ENCODE measurements at regions not wholly inside any gene's neighbourhood (a gene's known extent, or its start where the extent isn't known, plus 50 kb on each side); places are given as distances from the start of the nearest gene placed in this dataset.

DNA sequence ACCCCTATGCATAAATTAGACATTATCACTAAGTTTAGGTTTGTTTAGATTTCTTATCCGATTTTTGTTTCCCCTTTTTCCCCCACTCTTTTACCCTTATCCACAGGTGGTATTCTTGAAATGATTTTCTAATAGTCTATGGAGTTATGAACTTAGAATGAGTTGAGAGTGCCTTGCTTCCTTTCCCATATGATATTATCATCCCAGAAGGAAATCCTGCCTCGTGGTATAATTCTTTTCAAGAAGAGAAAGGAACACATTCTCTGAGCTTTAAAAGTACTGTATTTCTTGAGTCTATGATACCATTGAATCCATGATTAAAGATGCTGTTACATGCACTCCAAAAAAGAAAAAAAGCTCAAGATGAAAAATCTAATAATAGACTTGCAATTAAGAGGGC, 76.9 kb upstream of the ADAMTSL1 start:
- DNase-seq (ENCODE audit: low spot score): no peak
- TF ChIP-seq, protein P1, sequence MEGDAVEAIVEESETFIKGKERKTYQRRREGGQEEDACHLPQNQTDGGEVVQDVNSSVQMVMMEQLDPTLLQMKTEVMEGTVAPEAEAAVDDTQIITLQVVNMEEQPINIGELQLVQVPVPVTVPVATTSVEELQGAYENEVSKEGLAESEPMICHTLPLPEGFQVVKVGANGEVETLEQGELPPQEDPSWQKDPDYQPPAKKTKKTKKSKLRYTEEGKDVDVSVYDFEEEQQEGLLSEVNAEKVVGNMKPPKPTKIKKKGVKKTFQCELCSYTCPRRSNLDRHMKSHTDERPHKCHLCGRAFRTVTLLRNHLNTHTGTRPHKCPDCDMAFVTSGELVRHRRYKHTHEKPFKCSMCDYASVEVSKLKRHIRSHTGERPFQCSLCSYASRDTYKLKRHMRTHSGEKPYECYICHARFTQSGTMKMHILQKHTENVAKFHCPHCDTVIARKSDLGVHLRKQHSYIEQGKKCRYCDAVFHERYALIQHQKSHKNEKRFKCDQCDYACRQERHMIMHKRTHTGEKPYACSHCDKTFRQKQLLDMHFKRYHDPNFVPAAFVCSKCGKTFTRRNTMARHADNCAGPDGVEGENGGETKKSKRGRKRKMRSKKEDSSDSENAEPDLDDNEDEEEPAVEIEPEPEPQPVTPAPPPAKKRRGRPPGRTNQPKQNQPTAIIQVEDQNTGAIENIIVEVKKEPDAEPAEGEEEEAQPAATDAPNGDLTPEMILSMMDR (IDR thresholded peaks at IDR 0.05; ENCODE audit: extremely low read depth, insufficient read depth, missing control alignments): no peak
- in situ Hi-C loops (cut with MboI; ENCODE audit: low pct_unique_long_range_greater_than_20kb, low sequenced_read_pairs, unreplicated experiment): no loop called here

DNA sequence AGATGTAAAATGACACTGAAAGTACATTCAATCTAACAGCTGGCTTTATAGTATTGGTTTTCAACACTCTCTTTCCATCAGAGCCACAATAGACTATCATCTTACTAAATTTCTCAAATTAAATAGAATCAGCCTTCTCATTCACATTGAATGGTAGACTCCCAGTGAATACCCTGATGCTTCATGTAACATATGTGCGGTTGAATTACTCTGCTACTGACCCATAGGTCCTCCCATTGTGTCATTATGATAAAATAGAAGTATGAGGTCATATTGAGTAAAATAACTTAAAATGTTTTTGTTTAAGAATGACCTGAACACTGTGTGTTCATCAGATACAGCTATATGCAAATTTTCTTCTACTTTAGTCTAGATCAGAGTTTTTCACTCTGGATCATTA, 75.9 kb upstream of the ADAMTSL1 start:
- DNase-seq (ENCODE audit: low spot score): no peak
- TF ChIP-seq, protein P1 (IDR thresholded peaks at IDR 0.05; ENCODE audit: extremely low read depth, insufficient read depth, missing control alignments): no peak
- in situ Hi-C loops (cut with MboI; ENCODE audit: low pct_unique_long_range_greater_than_20kb, low sequenced_read_pairs, unreplicated experiment): no loop called here

DNA sequence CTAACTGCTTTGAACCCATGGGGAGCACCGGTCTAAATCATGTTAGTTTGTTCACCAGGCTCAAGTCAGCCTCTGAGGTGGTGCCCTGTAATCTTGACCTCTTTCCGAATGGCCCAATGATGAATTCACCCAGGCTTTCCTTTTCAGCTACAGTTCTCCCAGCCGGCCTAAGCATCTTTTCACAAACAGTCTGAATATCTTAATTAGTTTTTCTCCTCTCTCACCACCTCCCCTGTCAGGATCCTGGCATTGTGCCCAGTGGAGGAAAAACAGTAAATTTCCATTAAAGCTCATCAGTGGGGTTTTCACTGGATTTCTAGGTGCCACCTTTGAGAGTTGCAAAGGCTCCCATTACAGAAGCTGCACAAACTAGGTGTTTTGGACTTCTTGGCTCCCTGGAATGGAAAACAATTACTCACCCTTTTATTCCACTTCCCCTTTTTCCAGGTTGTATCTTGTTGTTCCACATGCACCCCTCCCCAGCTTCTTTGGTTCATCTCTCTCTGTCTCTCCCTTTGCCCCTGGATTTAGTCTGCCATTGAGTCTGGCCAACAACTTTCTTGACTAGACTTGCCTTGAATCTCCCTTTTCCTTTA, 69.4 kb upstream of the ADAMTSL1 start:
- TF ChIP-seq, protein P1 (IDR thresholded peaks at IDR 0.05; ENCODE audit: extremely low read depth, insufficient read depth, missing control alignments): no peak
- DNase-seq (ENCODE audit: low spot score): no peak
- in situ Hi-C loops (cut with MboI; ENCODE audit: low pct_unique_long_range_greater_than_20kb, low sequenced_read_pairs, unreplicated experiment): no loop called here

DNA sequence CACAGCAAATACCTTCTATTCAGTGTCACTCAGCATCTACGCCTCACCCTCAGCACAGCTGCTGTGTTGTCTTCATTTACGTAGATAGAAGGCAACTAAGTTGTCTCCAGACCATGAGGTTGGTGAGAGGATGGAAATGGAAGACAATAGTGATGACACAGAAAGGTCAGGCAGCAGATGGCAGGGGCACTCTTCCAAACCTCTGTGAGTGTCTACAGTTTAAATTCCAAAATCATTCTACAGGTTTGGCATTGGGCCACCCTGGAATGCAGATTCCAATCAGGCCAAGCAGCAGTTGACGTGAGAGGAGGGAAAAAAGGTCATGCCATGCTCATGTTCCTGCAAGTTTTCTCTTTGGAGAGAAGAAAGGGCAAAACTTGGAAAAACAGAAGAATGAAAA, 68.7 kb upstream of the ADAMTSL1 start:
- TF ChIP-seq, protein P1 (IDR thresholded peaks at IDR 0.05; ENCODE audit: extremely low read depth, insufficient read depth, missing control alignments): no peak
- in situ Hi-C loops (cut with MboI; ENCODE audit: low pct_unique_long_range_greater_than_20kb, low sequenced_read_pairs, unreplicated experiment): no loop called here
- DNase-seq (ENCODE audit: low spot score): no peak

DNA sequence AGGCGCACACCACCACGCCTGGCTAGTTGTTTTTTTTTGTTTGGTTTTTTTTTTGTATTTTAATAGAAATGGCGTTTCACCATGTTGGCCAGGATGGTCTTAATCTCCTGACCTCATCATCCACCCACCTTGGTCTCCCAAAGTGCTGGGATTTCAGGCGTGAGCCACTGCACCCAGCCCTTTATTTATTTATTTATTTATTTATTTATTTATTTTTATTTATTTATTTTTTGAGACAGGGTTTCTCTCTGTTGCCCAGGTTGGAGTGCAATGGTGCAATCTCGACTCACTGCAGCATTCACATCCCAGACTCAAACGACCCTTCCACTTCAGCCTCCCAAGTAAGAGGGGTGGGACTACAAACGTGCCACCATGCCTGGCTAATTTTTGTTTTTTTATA, 63.0 kb upstream of the ADAMTSL1 start:
- in situ Hi-C loops (cut with MboI; ENCODE audit: low pct_unique_long_range_greater_than_20kb, low sequenced_read_pairs, unreplicated experiment): no loop called here
- TF ChIP-seq, protein P1 (IDR thresholded peaks at IDR 0.05; ENCODE audit: extremely low read depth, insufficient read depth, missing control alignments): no peak

DNA sequence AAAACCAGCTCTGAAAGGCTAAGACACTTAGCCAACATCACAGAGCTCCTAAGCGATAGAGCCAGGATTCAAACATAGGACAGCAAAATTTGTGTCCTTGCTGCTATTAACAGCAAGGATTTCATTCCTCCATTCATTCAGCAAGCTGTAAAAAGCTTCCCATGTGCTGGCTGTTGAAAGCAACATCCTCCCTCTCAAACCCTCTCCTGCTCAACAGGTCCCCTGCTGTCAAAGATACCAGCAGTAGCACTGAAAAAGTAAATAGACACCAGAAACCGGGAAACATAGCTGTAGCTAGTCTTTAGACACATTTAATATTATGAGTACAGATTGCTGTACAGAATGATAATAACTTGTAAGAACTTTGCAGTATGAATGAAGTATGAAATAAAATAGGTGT, 52.6 kb upstream of the ADAMTSL1 start:
- in situ Hi-C loops (cut with MboI; ENCODE audit: low pct_unique_long_range_greater_than_20kb, low sequenced_read_pairs, unreplicated experiment): no loop called here
- TF ChIP-seq, protein P1 (IDR thresholded peaks at IDR 0.05; ENCODE audit: extremely low read depth, insufficient read depth, missing control alignments): no peak
- no peak for DNase-seq (ENCODE audit: low spot score)

More for the DNA sequence above, 63.0 kb upstream of the ADAMTSL1 start:
- no peak for DNase-seq (ENCODE audit: low spot score)

All from GM13977 (cell line).